H1 (cell line): ENCODE measurements at regions not wholly inside any gene's neighbourhood (a gene's known extent, or its start where the extent isn't known, plus 50 kb on each side); places are given as distances from the start of the nearest gene placed in this dataset.

Experiments used
- ATF3 ChIP-seq: IDR thresholded peaks from 2 replicates; pipeline ENCODE4 v1.6.1; 2011; ENCODE audit warnings: low read depth, mild to moderate bottlenecking, low read length; ENCODE audit not compliant: insufficient read depth
- CREB1 ChIP-seq: IDR thresholded peaks from 2 replicates; pipeline ENCODE4 v1.6.1; 2012; ENCODE audit warnings: inconsistent platforms
- SIN3A ChIP-seq, 2 experiments: IDR thresholded peaks in 1 of 2; conservative IDR thresholded peaks in 1 of 2; 2 replicates each; pipeline ENCODE4 v1.6.1; 2011 to 2012; ENCODE audit warnings: low read length in 2 of 2, improper control_type of control experiment in 1 of 2, low read depth in 1 of 2, mild to moderate bottlenecking in 1 of 2

GRCh38 chr7:156430109-156430508 is 210.5 kb upstream of the RNF32 start (continued):
- TF ChIP-seq ATF3 (no peak), CREB1 (no peak), SIN3A (conservative IDR thresholded peaks at IDR 0.05 in 1 of 2, IDR thresholded peaks at IDR 0.05 in 1 of 2; ENCODE audit: low read depth in 1 of 2, low read length in 2 of 2) (no peak)
